ENCODE measurements at regions not wholly inside any gene's neighbourhood (a gene's known extent, or its start where the extent isn't known, plus 50 kb on each side); places are given as distances from the start of the nearest gene placed in this dataset.

DNA sequence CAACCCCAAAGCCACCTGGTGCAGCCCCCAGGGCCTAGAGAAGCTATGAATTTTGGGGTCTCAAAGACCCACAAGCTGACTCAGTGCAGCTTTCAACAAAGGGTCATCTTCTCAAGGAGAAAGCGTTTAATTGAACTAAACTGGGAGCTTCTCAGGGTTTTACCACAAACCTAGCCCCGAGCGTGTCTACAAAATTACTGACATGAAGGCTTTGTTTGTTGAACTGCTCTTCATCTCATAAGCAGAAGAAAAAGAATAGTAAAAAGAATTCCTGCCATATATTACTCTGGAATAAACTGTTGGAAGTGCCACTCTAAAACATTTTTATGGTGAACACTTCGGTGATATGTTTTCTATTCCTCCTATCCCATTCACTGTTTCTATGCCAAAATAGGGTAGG is 50.8 kb upstream of the INCENP start:
- Histone ChIP-seq H3K4me2 (ENCODE audit: low read length) (no peak overlapping the region), H3K9me2 (ENCODE audit: insufficient read depth, low read length) (no peaks in the 10 kb centered on the region), H4K20me1 (ENCODE audit: insufficient read depth) (no peaks in the 10 kb centered on the region), H3K9me3 (ENCODE audit: low read length) (no peaks in the 10 kb centered on the region), H3K27me3 (ENCODE audit: insufficient read depth, low read depth, low read length) (no peaks in the 10 kb centered on the region), H3K36me3 (ENCODE audit: insufficient read depth, low read length) (no peaks in the 10 kb centered on the region), H3K79me2 (replicated peaks; ENCODE audit: insufficient read depth, low read length) (no peaks in the 10 kb centered on the region), H3K4me3 (ENCODE audit: low read length) (no peak overlapping the region), H3F3A (ENCODE audit: insufficient read depth, low read length, poor library complexity, severe bottlenecking) (no peaks in the 10 kb centered on the region), H3K27ac (ENCODE audit: low read length) (no peak overlapping the region), H3K9ac (ENCODE audit: low read length) (no peak overlapping the region), H2AFZ (ENCODE audit: low read depth, low read length) (no peak overlapping the region)
- no peak for TF ChIP-seq SMC3 (conservative IDR thresholded peaks at IDR 0.05; ENCODE audit: poor library complexity)
- TF ChIP-seq, protein P1, sequence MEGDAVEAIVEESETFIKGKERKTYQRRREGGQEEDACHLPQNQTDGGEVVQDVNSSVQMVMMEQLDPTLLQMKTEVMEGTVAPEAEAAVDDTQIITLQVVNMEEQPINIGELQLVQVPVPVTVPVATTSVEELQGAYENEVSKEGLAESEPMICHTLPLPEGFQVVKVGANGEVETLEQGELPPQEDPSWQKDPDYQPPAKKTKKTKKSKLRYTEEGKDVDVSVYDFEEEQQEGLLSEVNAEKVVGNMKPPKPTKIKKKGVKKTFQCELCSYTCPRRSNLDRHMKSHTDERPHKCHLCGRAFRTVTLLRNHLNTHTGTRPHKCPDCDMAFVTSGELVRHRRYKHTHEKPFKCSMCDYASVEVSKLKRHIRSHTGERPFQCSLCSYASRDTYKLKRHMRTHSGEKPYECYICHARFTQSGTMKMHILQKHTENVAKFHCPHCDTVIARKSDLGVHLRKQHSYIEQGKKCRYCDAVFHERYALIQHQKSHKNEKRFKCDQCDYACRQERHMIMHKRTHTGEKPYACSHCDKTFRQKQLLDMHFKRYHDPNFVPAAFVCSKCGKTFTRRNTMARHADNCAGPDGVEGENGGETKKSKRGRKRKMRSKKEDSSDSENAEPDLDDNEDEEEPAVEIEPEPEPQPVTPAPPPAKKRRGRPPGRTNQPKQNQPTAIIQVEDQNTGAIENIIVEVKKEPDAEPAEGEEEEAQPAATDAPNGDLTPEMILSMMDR (IDR thresholded peaks at IDR 0.05; ENCODE audit: poor library complexity, severe bottlenecking), result no peak
- TF ChIP-seq EZH2 (IDR thresholded peaks at IDR 0.05; ENCODE audit: borderline replicate concordance, insufficient read depth, low read length, poor library complexity, severe bottlenecking), result no peak
- TF ChIP-seq TAF1 (IDR thresholded peaks at IDR 0.05; ENCODE audit: low read depth), result no peak

GRCh38 chr11:62071408-62071807 is 52.4 kb upstream of the INCENP start:
- no peaks in the 10 kb centered on the region for H3K9me2 ChIP-seq (ENCODE audit: insufficient read depth, low read length)
- no peak overlapping the region for H3K4me3 ChIP-seq (ENCODE audit: low read length)
- H3K36me3 ChIP-seq (ENCODE audit: insufficient read depth, low read length), result no peaks in the 10 kb centered on the region
- H3F3A ChIP-seq (ENCODE audit: insufficient read depth, low read length, poor library complexity, severe bottlenecking), result no peaks in the 10 kb centered on the region
- H4K20me1 ChIP-seq (ENCODE audit: insufficient read depth), result no peaks in the 10 kb centered on the region
- H3K79me2 ChIP-seq (replicated peaks; ENCODE audit: insufficient read depth, low read length), result no peaks in the 10 kb centered on the region
- H2AFZ ChIP-seq (ENCODE audit: low read depth, low read length), result no peak overlapping the region
- H3K4me2 ChIP-seq (ENCODE audit: low read length), result no peak overlapping the region
- no peaks in the 10 kb centered on the region for H3K27me3 ChIP-seq (ENCODE audit: insufficient read depth, low read depth, low read length)
- no peak overlapping the region for H3K9ac ChIP-seq (ENCODE audit: low read length)
- H3K9me3 ChIP-seq (ENCODE audit: low read length), result no peaks in the 10 kb centered on the region
- H3K27ac ChIP-seq (ENCODE audit: low read length), result no peak overlapping the region
- TF ChIP-seq MXI1 (conservative IDR thresholded peaks at IDR 0.05; ENCODE audit: poor library complexity, severe bottlenecking) (no peak), SMC3 (conservative IDR thresholded peaks at IDR 0.05; ENCODE audit: poor library complexity) (no peak), EZH2 (IDR thresholded peaks at IDR 0.05; ENCODE audit: borderline replicate concordance, insufficient read depth, low read length, poor library complexity, severe bottlenecking) (no peak), REST (IDR thresholded peaks at IDR 0.05; ENCODE audit: borderline replicate concordance) (no peak), TAF1 (IDR thresholded peaks at IDR 0.05; ENCODE audit: low read depth) (no peak), EP300 (conservative IDR thresholded peaks at IDR 0.05; ENCODE audit: poor library complexity, severe bottlenecking) (no peak), POLR2AphosphoS5 (IDR thresholded peaks at IDR 0.05) (no peak), RAD21 (conservative IDR thresholded peaks at IDR 0.05) (no peak)
- TF ChIP-seq, protein P1 (IDR thresholded peaks at IDR 0.05; ENCODE audit: poor library complexity, severe bottlenecking), result no peak

Data from neural cell (in vitro differentiated cells).